ENCODE measurements at regions not wholly inside any gene's neighbourhood (a gene's known extent, or its start where the extent isn't known, plus 50 kb on each side); places are given as distances from the start of the nearest gene placed in this dataset.

DNA sequence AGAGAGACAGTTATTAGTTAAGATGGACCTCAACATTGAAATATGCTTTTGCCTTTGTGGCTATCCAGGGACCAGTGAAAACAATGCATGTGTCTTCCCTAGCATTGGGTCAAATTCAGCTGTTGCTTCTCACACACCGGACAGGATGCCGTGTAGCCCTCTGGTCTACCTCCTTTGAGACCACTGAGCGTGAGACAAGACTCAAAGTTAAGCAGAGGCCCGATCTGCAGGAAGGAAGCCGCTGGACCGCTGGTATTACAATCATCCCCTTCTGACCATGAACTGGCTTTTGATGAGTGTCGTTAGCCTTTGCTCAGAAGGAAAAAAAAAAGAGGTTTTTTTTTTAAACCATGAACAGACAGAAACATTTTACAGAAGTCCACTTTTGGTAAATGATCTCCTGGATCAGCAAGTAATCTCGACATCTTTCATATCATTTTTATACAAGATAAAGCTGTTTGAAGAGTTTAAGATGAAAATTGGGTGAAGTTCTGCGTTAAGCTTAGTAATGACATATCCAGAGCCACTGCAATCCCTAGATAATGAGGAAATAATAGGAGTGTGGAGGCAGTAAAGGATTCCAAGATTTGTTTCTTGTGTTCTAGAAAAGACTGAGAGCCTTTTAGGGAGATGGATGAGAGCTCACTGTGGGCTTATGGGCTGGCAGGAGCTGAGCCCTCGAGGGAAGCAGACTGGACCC lies 622.8 kb downstream of the QKI start:
- Histone ChIP-seq H3K18ac (ENCODE audit: low read depth in 1 of 2, low read length in 2 of 2) (no peak overlapping the region), H2AFZ (ENCODE audit: low read depth, low read length) (no peak overlapping the region), H2BK5ac (ENCODE audit: low read depth, low read length, poor library complexity, severe bottlenecking) (no peak overlapping the region), H3K9ac (ENCODE audit: low read length) (no peak overlapping the region), H3K27ac (ENCODE audit: low read length, poor library complexity, severe bottlenecking) (no peak overlapping the region), H3K36me3 (ENCODE audit: control insufficient read depth in 1 of 2, insufficient read depth in 2 of 2, low read depth in 1 of 2, low read length in 2 of 2) (no peaks in the 10 kb centered on the region), H2BK15ac (ENCODE audit: low read depth, poor library complexity, severe bottlenecking) (no peak overlapping the region), H2BK12ac (ENCODE audit: low read length in 2 of 2) (no peak overlapping the region), H2AK5ac (ENCODE audit: low read length, severe bottlenecking) (no peak overlapping the region), H4K91ac (ENCODE audit: low read length) (no peak overlapping the region), H3K23ac (ENCODE audit: low read length in 2 of 2) (no peak overlapping the region), H4K8ac (ENCODE audit: low read length) (no peak overlapping the region), H3K79me1 (replicated peaks; ENCODE audit: low read length, poor library complexity, severe bottlenecking) (no peaks in the 10 kb centered on the region), H3K9me3 (ENCODE audit: control insufficient read depth, low read length) (no peaks in the 10 kb centered on the region), H3K4me1 (ENCODE audit: control insufficient read depth, insufficient read depth, low read depth, low read length) (no peaks in the 10 kb centered on the region), H2BK120ac (ENCODE audit: low read depth, low read length) (no peak overlapping the region), H3K4ac (ENCODE audit: low read depth in 1 of 2, low read length in 2 of 2) (no peak overlapping the region), H3K4me3 (ENCODE audit: insufficient read depth in 1 of 2, low read depth in 1 of 2, low read length in 2 of 2) (no peak overlapping the region), H3K4me2 (ENCODE audit: low read length, poor library complexity, severe bottlenecking) (no peak overlapping the region), H3K27me3 (ENCODE audit: control insufficient read depth in 1 of 2, insufficient read depth in 1 of 2, low read length in 2 of 2) (no peaks in the 10 kb centered on the region), H3K14ac (ENCODE audit: low read length in 2 of 2) (no peak overlapping the region)
- WGBS = 77% methylated on average over 8 of the region's 10 CpGs
- DNase-seq = no peak

DNA sequence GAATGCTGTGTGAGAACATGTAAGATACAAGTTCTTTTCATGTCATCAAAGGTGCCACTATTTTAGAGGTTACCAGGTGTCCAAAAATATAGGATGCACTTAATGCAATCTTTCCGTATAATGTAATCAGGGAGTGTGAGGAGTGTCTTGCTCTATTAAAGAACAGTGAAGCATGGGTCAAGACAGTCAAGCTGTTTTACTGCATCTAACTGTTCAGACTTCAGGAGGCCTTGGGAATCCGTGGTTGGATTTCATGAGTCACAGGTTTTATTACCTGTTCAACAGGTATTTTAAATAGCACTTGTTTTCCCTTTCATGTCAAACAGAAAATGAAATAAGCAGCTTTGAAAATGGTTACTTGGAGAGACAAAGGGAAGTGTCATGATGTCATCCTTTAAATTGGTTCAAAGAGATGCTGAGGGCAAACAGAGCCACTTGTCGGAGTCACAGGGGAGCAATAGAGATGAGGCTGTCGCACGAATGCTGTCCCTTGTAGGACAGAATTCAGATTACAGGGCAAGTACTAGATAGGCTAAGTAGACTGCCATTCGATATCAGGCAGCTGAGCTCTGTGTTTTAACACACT lies 621.5 kb downstream of the QKI start:
- Histone ChIP-seq H2BK15ac (ENCODE audit: low read depth, poor library complexity, severe bottlenecking) (no peak overlapping the region), H2BK5ac (ENCODE audit: low read depth, low read length, poor library complexity, severe bottlenecking) (no peak overlapping the region), H4K8ac (ENCODE audit: low read length) (no peak overlapping the region), H3K79me1 (replicated peaks; ENCODE audit: low read length, poor library complexity, severe bottlenecking) (no peaks in the 10 kb centered on the region), H3K4ac (ENCODE audit: low read depth in 1 of 2, low read length in 2 of 2) (no peak overlapping the region), H2AFZ (ENCODE audit: low read depth, low read length) (no peak overlapping the region), H3K4me3 (ENCODE audit: insufficient read depth in 1 of 2, low read depth in 1 of 2, low read length in 2 of 2) (no peak overlapping the region), H3K18ac (ENCODE audit: low read depth in 1 of 2, low read length in 2 of 2) (no peak overlapping the region), H3K4me2 (ENCODE audit: low read length, poor library complexity, severe bottlenecking) (no peak overlapping the region), H4K91ac (ENCODE audit: low read length) (no peak overlapping the region), H3K4me1 (ENCODE audit: control insufficient read depth, insufficient read depth, low read depth, low read length) (no peaks in the 10 kb centered on the region), H3K27ac (ENCODE audit: low read length, poor library complexity, severe bottlenecking) (no peak overlapping the region), H3K27me3 (ENCODE audit: control insufficient read depth in 1 of 2, insufficient read depth in 1 of 2, low read length in 2 of 2) (no peaks in the 10 kb centered on the region), H3K9me3 (ENCODE audit: control insufficient read depth, low read length) (no peaks in the 10 kb centered on the region), H2AK5ac (ENCODE audit: low read length, severe bottlenecking) (no peak overlapping the region), H3K14ac (ENCODE audit: low read length in 2 of 2) (no peak overlapping the region), H3K36me3 (ENCODE audit: control insufficient read depth in 1 of 2, insufficient read depth in 2 of 2, low read depth in 1 of 2, low read length in 2 of 2) (no peaks in the 10 kb centered on the region), H3K23ac (ENCODE audit: low read length in 2 of 2) (no peak overlapping the region), H2BK120ac (ENCODE audit: low read depth, low read length) (no peak overlapping the region), H2BK12ac (ENCODE audit: low read length in 2 of 2) (no peak overlapping the region), H3K9ac (ENCODE audit: low read length) (no peak overlapping the region)
- WGBS = 58% methylated on average over 6 of the region's 6 CpGs
- DNase-seq = no peak

DNA sequence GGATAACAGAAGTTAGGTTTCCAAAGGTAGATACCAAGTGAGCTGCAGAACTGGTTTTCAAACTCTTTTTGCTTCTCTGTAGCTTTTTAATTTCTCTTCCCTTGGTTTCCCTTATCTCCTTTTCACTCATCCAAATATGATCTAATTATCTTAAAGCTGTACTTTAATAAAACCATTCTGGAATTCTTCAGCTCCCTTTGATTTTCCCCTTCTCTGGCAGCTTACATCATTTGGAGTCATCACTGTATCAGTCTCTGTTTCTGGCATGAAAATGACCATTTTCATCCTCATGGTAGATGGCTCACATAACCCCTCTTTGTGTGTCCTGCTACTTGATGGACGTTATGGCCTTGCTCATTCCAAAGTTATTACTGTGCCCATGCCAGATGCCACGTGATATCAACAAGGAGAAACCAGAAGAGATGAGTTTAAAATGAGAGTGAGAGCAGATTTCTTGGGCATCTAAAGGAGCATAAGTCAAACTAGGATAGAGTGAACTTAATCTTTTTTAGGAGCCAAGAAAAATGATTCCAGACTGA lies 620.2 kb downstream of the QKI start:
- H2BK12ac ChIP-seq (ENCODE audit: low read length in 2 of 2) = no peak overlapping the region
- 55% methylated on average over 2 of the region's 2 CpGs for WGBS
- H4K91ac ChIP-seq (ENCODE audit: low read length) = no peak overlapping the region
- H2BK5ac ChIP-seq (ENCODE audit: low read depth, low read length, poor library complexity, severe bottlenecking) = no peak overlapping the region
- H3K36me3 ChIP-seq (ENCODE audit: control insufficient read depth in 1 of 2, insufficient read depth in 2 of 2, low read depth in 1 of 2, low read length in 2 of 2) = no peaks in the 10 kb centered on the region
- H3K4me3 ChIP-seq (ENCODE audit: insufficient read depth in 1 of 2, low read depth in 1 of 2, low read length in 2 of 2) = no peak overlapping the region
- H3K14ac ChIP-seq (ENCODE audit: low read length in 2 of 2) = no peak overlapping the region
- no peaks in the 10 kb centered on the region for H3K4me1 ChIP-seq (ENCODE audit: control insufficient read depth, insufficient read depth, low read depth, low read length)
- no peaks in the 10 kb centered on the region for H3K79me1 ChIP-seq (replicated peaks; ENCODE audit: low read length, poor library complexity, severe bottlenecking)
- H3K9ac ChIP-seq (ENCODE audit: low read length) = no peak overlapping the region
- H2BK120ac ChIP-seq (ENCODE audit: low read depth, low read length) = no peak overlapping the region
- H3K27me3 ChIP-seq (ENCODE audit: control insufficient read depth in 1 of 2, insufficient read depth in 1 of 2, low read length in 2 of 2) = no peaks in the 10 kb centered on the region
- no peaks in the 10 kb centered on the region for H3K9me3 ChIP-seq (ENCODE audit: control insufficient read depth, low read length)
- H3K27ac ChIP-seq (ENCODE audit: low read length, poor library complexity, severe bottlenecking) = no peak overlapping the region
- H2AK5ac ChIP-seq (ENCODE audit: low read length, severe bottlenecking) = no peak overlapping the region
- H3K4me2 ChIP-seq (ENCODE audit: low read length, poor library complexity, severe bottlenecking) = no peak overlapping the region
- no peak overlapping the region for H2AFZ ChIP-seq (ENCODE audit: low read depth, low read length)
- H3K4ac ChIP-seq (ENCODE audit: low read depth in 1 of 2, low read length in 2 of 2) = no peak overlapping the region
- DNase-seq = no peak
- no peak overlapping the region for H3K23ac ChIP-seq (ENCODE audit: low read length in 2 of 2)
- no peak overlapping the region for H4K8ac ChIP-seq (ENCODE audit: low read length)
- no peak overlapping the region for H2BK15ac ChIP-seq (ENCODE audit: low read depth, poor library complexity, severe bottlenecking)
- no peak overlapping the region for H3K18ac ChIP-seq (ENCODE audit: low read depth in 1 of 2, low read length in 2 of 2)

DNA sequence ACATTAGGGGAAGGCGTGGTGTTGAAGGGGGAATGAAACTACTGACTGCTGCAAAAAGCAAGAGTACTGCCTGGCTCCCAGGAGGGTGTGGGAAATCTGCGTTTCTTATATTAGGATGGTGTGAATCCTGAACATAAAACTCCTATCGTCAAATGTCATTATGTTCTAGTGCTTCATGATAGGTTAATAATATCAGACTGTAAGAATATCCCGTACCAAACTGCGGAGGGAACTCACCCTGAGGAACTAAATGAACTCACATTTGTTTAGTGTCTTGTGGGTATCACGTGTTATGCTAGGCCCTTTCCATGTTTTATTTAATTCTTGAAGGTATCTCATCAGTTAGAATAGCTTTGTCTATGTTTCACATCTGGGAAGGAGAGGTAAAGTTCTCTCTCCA lies 610.7 kb downstream of the QKI start:
- Histone ChIP-seq H3K9ac (ENCODE audit: low read length) (no peak overlapping the region), H2BK12ac (ENCODE audit: low read length in 2 of 2) (no peak overlapping the region)

More for the DNA sequence above, 610.7 kb downstream of the QKI start:
- Histone ChIP-seq H3K27ac (ENCODE audit: low read length, poor library complexity, severe bottlenecking) (no peak overlapping the region), H2AFZ (ENCODE audit: low read depth, low read length) (no peak overlapping the region), H3K23ac (ENCODE audit: low read length in 2 of 2) (no peak overlapping the region), H3K4ac (ENCODE audit: low read depth in 1 of 2, low read length in 2 of 2) (no peak overlapping the region), H4K8ac (ENCODE audit: low read length) (no peak overlapping the region), H3K36me3 (ENCODE audit: control insufficient read depth in 1 of 2, insufficient read depth in 2 of 2, low read depth in 1 of 2, low read length in 2 of 2) (no peaks in the 10 kb centered on the region), H2BK15ac (ENCODE audit: low read depth, poor library complexity, severe bottlenecking) (no peak overlapping the region), H2AK5ac (ENCODE audit: low read length, severe bottlenecking) (no peak overlapping the region), H3K79me1 (replicated peaks; ENCODE audit: low read length, poor library complexity, severe bottlenecking) (no peaks in the 10 kb centered on the region), H2BK120ac (ENCODE audit: low read depth, low read length) (no peak overlapping the region), H3K4me1 (ENCODE audit: control insufficient read depth, insufficient read depth, low read depth, low read length) (no peaks in the 10 kb centered on the region), H4K91ac (ENCODE audit: low read length) (no peak overlapping the region), H3K9me3 (ENCODE audit: control insufficient read depth, low read length) (no peaks in the 10 kb centered on the region), H3K4me2 (ENCODE audit: low read length, poor library complexity, severe bottlenecking) (no peak overlapping the region), H2BK5ac (ENCODE audit: low read depth, low read length, poor library complexity, severe bottlenecking) (no peak overlapping the region), H3K27me3 (ENCODE audit: control insufficient read depth in 1 of 2, insufficient read depth in 1 of 2, low read length in 2 of 2) (peaks cover 0 to 28% of the 10 kb centered on the region in 2 experiments), H3K4me3 (ENCODE audit: insufficient read depth in 1 of 2, low read depth in 1 of 2, low read length in 2 of 2) (no peak overlapping the region), H3K14ac (ENCODE audit: low read length in 2 of 2) (no peak overlapping the region), H3K18ac (ENCODE audit: low read depth in 1 of 2, low read length in 2 of 2) (no peak overlapping the region)
- WGBS = 89% methylated on average over 6 of the region's 6 CpGs
- DNase-seq = no peak
